GM20000 (cell line): ENCODE measurements at regions not wholly inside any gene's neighbourhood (a gene's known extent, or its start where the extent isn't known, plus 50 kb on each side); places are given as distances from the start of the nearest gene placed in this dataset.

Experiments used
- DNase-seq: peaks from one replicate; pipeline ENCODE4 v3.0.0; 2012; ENCODE audit warnings: low spot score
- TF ChIP-seq, protein P1 (sequence below): IDR thresholded peaks from 2 replicates; pipeline ENCODE4 v1.5.1; 2012; ENCODE audit warnings: mild to moderate bottlenecking, control low read depth; ENCODE audit errors: extremely low read depth, missing control alignments

DNA sequence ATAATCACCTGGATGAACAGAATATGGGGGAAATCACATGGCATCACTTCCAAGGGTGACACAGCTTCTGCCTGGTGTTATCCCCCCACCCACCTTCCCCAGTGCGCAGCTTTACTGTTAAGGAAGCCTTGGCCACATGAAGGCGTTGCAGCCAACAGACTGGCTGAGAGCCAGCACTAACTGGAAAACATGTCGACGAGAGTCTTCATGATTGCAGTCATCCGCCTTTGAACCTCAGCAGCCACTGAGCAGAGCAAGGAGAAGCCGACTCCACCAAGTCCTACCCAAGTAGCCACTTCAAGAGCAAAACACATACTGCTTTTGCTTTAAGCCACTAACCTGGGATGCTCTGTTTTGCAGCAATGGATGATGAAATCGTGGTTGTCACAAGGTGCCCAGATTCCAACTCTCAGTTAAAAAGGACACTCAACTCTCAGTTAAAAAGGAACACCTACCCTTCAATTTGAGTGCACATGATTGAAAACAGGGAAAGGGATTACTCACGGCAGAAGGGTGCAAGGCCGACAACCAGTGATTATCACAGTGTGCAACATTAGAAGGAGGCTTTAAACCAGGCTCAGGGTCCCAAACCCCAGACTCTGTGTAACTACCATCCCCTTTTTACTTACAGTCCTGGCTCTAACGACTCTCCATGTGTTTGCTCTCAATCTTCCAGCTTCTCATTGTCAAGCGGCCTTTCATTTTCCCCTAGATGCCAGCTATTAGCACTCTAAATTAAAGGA, 149.1 kb downstream of the KLF12 start:
- TF ChIP-seq, protein P1, sequence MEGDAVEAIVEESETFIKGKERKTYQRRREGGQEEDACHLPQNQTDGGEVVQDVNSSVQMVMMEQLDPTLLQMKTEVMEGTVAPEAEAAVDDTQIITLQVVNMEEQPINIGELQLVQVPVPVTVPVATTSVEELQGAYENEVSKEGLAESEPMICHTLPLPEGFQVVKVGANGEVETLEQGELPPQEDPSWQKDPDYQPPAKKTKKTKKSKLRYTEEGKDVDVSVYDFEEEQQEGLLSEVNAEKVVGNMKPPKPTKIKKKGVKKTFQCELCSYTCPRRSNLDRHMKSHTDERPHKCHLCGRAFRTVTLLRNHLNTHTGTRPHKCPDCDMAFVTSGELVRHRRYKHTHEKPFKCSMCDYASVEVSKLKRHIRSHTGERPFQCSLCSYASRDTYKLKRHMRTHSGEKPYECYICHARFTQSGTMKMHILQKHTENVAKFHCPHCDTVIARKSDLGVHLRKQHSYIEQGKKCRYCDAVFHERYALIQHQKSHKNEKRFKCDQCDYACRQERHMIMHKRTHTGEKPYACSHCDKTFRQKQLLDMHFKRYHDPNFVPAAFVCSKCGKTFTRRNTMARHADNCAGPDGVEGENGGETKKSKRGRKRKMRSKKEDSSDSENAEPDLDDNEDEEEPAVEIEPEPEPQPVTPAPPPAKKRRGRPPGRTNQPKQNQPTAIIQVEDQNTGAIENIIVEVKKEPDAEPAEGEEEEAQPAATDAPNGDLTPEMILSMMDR = no peak
- DNase-seq = no peak

DNA sequence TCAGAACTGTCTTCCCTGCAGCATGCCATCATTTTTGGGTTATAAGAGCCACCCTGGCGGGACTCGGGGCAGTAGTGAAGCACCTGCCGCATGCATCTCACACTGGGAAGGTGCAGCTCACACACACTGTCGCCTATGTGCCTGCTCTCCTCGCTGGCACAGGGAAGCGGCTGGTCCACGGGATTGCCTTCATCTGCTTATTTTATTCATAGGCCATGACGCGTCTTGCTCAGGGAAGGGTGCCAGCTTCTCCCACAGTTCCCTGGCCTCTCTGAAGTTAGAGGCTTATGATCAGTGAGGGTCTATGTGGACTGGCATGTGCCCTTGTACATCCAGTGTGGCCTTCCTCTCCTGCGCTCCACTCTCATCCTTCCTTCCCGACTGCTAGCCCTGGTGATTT, 150.0 kb downstream of the KLF12 start:
- TF ChIP-seq, protein P1 = no peak
- no peak for DNase-seq

DNA sequence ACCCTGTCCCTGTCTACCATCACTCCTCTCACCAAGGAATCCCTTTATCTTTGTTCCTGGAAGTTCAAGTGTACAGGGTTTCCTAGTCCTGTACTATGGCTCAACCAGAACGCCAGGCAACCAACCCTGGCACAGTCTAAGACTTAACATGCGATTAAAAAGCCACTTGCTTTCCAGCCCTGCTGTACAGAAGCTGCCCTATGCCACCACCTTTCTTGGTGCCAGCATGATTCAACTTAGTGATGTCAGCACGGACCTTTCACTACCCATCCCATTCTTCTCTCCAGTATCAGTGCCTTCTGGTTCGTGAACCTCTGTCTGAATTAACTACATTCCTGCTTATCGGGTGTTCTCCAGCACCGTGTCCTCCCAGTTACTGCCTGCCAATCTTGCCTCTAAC, 151.1 kb downstream of the KLF12 start:
- TF ChIP-seq, protein P1 = no peak
- no peak for DNase-seq

DNA sequence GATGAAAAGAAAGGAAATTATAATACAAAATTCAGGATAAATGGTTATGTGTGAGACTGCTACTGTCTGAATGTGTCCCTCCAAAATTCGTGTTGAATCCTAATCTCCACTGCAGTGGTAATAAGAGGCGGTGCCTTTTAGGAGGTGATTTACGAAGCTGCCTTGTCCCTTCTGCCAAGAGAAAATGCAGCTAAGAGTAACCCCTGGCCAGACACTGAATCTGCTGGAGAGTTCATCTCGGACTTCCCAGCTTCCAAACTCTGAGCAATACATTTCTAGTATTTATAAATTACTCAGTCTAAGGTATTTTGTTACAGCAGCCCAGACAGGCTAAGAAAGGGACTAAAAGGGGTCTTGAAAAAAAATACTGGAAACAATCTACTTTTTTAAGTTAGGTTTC, 152.6 kb downstream of the KLF12 start:
- no peak for DNase-seq

DNA sequence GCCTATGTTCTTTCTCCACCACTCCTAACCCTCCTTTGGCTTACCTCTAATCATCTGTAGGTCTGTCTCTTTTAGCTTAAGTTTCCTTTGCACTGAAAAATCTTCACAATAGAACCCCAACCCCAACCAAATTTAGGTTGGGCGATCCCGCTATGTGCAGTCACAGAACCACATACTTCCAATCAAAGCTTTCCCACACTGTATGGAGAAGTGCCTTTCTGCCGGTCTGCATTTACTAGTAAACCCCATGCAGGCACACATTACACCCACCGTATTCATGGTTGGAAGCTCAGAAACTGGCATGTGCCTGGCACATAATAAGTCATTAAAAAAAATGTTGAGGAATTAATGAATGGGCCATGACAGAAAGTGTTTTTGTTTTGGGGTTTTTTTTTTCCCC, 158.4 kb downstream of the KLF12 start:
- TF ChIP-seq, protein P1 = no peak

More for the DNA sequence above, 152.6 kb downstream of the KLF12 start:
- TF ChIP-seq, protein P1 = no peak

DNA sequence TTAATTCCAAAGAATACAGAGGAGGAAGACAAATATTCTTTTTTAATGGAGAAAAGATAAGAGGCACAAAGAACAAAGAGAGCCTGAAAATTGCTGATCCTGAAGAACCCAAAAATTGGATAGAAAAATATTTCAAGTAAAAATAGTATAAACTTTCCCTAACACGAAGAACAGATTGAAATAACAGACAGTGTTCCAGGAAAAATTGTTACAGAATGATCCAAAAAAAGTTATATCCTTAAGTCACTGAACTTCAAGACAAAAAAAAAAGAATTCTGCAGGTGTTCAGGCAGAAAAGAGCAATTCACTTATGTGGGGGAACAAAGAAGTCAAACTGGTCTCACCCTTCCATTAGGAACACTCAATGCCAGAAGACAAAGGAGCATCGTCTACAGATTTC, 160.2 kb downstream of the KLF12 start:
- TF ChIP-seq, protein P1 = no peak
- DNase-seq = no peak

More for the DNA sequence above, 158.4 kb downstream of the KLF12 start:
- no peak for DNase-seq

DNA sequence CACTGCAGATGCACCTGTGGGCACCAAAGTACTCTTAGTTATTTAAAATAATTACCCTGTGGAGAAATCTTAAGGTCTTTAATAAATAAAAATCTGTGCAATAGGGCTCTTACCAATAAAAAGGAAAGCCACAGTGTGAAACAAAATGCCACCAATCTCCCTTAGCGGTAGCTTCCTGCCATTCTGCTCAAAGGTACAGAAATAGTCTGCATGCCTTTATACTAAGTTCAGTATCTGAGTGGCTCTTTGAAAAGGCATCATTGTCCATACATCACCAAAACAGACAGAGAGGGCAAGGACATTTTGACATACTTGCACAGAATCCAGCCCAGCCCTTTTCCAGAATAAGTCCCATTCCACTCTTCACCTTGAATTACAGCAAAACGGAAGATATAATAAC, 161.0 kb downstream of the KLF12 start:
- TF ChIP-seq, protein P1 = no peak
- no peak for DNase-seq
